ENCODE measurements at regions not wholly inside any gene's neighbourhood (a gene's known extent, or its start where the extent isn't known, plus 50 kb on each side); places are given as distances from the start of the nearest gene placed in this dataset.

DNA sequence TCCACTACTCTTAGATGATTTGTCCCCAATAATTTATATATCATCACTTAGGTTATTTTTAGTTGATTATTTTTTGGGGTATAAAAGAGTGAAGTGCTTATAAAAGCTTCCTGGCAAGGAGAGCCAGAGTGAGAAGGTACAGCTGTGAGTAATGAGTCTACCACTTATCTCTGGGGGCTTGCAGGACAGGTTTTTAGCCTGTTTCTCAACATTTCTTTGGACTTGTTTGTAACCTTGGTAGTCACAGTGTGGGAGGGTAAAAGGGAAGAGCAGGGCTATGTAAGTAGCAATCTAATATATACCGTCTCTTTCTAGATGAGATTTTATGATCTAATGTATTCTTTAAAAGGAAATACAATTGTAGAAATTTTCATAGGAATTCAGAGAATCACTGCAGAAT, 321.3 kb upstream of the GOLIM4 start:
- TF ChIP-seq, protein P1, sequence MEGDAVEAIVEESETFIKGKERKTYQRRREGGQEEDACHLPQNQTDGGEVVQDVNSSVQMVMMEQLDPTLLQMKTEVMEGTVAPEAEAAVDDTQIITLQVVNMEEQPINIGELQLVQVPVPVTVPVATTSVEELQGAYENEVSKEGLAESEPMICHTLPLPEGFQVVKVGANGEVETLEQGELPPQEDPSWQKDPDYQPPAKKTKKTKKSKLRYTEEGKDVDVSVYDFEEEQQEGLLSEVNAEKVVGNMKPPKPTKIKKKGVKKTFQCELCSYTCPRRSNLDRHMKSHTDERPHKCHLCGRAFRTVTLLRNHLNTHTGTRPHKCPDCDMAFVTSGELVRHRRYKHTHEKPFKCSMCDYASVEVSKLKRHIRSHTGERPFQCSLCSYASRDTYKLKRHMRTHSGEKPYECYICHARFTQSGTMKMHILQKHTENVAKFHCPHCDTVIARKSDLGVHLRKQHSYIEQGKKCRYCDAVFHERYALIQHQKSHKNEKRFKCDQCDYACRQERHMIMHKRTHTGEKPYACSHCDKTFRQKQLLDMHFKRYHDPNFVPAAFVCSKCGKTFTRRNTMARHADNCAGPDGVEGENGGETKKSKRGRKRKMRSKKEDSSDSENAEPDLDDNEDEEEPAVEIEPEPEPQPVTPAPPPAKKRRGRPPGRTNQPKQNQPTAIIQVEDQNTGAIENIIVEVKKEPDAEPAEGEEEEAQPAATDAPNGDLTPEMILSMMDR (optimal IDR thresholded peaks at IDR 0.05 in 1 of 3, IDR thresholded peaks at IDR 0.05 in 1 of 3, conservative IDR thresholded peaks at IDR 0.05 in 1 of 3; ENCODE audit: extremely low read depth in 1 of 3, insufficient read depth in 2 of 3, low read length in 3 of 3) = no peak
- TF ChIP-seq EZH2 (IDR thresholded peaks at IDR 0.05; ENCODE audit: low read length) = no peak

Data from keratinocyte (primary cell).